GDM1 (cell line): ENCODE measurements at regions not wholly inside any gene's neighbourhood (a gene's known extent, or its start where the extent isn't known, plus 50 kb on each side); places are given as distances from the start of the nearest gene placed in this dataset.
"Not testable (repeated sequence)": the region's sequence is repeated elsewhere in the genome, so short reads cannot be mapped to it uniquely, and the experiment has no call there.

Experiments used
- DNase-seq: peaks from one replicate; lab custom pipeline; 2025; lab: John Stamatoyannopoulos, UW

DNA sequence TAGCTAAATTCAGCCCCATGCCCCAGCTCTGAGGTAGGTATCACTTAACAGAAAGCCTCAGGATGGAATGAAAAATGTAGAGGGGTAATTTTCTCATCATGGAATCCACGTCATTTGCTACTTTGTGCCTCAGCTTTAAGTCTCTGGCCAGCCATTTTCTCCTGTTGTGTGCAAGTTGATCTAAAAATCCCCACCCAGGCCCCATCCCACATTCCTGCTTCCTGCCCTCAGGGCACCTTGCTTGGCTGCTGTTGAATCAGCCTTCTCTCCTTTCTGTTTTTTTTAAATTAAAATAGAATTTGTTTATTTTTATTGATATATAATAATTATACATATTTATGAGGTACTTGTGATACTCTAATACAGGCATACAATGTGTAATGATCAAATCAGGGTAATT lies 179.9 kb upstream of the TSHZ3 start:
- no peak for DNase-seq

DNA sequence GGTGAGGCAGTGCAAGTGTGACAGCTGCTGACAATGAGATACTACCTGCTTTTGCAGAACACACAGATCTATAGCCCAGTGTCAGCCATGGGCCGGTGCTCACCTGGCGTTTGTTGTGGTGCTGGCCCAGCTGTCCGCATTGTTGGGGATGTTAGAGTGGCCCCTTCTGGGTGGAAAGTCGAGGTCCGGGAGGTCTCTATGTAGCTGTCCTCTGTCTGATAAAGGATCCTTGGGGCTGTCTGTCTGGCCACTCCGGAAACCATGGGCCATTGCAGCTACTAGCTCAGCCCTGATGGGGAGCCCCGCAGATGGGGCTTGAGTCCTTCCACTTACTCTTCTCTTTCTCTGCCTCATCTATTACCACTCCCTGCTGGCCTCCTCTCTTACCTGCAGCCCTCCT lies 181.5 kb upstream of the TSHZ3 start:
- DNase-seq: no peak

DNA sequence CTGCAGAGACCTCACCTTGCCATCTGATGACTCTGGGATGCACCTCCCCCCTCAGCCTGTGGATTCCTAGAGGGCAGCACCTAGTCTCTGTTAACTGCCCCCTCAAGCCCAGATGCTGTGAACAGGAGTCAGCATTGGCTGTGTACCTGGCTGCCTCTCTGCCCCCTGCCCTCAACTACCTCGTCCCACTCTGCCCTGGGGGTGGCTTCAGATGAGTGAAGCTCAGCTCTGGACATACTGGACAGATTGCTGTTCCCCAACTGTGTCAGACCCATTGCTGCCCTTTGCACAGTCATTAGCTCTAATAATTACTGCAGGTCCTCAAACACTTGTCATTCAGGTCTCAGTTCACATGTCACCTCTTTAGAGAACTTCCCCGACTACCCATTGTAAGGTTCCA lies 182.1 kb upstream of the TSHZ3 start:
- DNase-seq: no peak

DNA sequence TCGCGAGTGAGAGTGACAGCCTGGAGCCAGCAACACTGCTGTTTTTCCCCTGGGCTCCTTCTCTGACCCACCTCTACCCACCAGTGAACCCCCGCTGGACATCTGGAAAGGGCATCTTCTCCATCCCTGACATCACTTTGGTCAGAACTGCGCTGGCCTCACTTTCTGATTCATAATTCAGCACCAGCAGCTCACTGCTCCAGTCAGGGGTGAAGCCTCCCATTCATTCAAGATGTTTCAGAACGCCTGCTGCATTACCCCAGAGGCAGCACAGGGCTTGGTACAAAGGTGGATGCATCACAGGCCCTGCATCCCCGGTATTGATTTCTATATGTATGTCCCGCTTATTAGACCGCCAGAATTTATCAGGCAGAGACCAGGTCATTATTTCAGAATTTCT lies 182.8 kb upstream of the TSHZ3 start:
- DNase-seq: no peak

DNA sequence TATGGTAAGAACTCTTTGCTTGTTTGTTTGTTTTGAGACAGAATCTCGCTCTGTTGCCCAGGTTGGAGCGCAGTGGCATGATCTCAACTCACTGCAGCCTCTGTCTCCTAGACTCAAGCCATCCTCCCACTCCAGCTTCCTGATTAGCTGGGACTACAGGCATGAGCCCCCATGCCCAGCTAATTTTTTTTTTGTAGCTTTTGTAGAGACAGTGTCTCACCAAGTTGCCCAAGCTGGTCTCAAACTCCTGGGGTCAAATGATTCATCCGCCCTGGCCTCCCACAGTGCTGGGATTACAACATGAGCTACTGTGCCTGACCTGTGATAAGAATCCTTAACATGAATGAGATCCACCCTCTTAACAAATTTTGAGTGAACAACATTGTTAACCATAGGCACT lies 183.9 kb upstream of the TSHZ3 start:
- DNase-seq: no peak

DNA sequence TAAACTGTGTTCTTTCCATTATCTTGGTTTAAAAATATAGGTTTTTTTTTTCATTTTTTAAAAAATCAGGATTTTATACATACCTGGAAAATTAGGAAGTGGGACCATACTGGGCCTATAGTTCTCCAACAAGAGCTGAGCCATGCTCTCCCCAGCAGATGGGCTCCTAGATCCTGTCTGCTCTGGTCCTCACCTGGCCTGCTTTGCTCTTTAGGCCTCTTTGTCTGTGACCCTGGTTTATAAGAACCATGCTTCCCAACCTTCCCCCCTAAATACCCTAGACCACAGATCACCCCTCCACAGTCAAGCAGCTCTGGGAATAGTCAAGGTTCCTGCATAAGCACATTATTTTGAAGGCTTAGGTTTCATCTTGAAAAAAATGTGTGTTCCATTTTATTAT lies 185.0 kb upstream of the TSHZ3 start:
- no peak for DNase-seq

DNA sequence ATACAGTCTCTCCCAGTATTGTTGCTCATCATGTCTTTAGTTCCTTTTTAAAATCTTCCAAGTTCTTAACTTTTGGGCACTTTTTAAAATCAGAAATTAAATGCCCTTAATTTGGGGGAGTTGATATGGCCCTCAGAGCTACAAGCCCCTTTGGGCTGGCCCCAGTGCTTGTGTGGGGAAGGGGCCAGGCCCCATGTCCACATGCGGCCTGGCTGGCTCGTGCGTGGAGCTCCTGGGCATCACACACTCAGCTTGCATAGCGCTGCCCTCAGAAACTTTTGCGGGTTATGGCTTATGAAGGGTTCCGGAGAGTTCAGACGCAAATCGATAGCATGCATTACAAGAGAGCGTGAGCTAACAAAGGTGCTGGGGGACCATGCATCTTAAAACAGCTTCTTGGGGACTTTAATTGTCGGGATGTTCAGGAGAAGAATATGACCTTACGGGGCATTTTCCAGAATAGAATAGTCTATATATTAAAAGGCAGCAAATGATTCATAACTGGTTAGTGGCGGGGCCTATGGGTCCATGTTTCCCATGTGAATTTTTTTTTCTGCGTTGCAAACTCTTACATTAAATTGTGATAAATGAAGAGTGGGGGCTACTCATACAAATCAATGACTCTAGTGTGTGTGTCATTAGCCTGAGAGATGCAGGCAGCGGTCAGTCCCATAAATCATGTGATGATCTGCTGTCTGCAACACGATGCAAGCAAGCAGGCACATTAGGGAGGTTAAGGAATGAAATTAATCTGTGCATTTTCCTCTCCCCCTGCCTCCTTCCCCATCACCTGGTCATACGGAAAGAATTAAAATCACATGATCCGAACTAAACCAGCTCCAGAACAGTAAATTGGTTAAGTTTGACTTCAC lies 185.8 kb upstream of the TSHZ3 start:
- no peak for DNase-seq

DNA sequence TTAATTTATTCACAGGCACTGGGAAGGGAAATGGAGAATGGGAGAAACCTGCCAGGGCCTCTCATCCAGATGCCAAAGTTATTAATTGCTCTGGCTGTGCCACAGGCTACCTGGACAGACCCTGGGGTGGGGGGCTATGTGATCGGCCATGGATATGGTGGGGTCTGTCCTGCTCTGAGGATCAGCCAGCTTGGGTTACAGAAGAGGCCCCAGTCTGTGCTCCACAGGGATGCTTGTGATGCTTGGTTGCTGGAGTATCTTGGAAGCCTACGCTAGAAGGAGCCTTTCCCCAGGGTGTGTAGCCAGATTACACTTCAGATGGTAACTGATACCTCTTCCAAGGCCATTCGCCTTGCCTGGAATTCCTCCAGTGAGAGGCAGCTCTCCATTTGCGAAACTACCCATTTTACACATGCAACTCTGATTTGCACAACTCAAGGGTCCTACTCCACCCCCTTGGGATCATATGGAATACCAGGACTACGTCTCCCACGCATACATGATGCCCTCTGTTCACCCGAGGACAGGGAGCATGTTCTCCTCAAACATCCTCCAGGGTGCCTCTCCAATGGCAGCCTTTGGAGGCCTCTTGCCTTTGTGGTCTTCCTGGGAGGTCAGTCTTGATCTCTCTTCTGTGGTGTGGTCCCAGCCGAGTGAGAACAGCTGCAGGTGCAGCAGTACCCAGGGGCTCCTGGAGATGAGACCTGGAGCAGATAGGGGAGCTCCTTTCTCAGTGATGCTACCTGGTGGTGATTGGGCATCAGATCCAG lies 186.6 kb upstream of the TSHZ3 start:
- DNase-seq: no peak

DNA sequence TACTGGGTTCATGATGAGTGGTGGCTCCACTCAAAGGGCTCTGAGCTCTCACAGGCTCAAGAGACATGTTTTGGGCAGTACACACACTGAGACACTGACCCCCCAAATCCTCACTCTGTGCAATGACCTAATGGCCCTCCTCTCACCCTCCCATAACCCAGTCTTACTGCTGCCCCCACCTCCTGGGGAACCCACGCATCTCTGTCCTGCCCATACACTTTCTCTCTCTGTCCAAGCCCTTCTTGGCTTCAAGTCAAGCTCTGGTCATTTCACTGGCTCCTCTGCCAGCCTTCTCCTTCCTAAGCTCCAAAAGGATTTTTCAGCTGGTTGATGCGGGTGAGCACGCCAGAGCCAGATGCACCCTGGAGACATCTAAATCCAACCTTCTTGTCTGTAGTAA lies 187.9 kb upstream of the TSHZ3 start:
- no peak for DNase-seq

DNA sequence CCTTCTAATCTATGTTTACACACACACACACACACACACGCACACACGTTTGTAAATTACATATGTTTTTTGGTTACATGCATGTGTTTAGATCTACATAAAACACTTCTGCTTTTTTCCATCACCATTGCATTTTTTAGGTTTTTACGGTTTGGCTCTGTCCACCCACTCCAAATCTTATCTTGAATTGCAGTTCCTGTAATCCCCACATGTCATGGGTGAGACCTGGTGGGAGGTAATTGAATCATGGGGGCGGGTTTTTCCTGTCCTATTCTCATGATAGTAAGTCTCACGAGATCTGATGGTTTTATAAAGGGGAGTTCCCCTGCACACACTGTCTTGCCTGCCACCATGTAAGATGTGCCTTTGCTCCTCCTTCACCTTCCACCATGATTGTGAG lies 188.7 kb upstream of the TSHZ3 start:
- DNase-seq: not testable (repeated sequence)

DNA sequence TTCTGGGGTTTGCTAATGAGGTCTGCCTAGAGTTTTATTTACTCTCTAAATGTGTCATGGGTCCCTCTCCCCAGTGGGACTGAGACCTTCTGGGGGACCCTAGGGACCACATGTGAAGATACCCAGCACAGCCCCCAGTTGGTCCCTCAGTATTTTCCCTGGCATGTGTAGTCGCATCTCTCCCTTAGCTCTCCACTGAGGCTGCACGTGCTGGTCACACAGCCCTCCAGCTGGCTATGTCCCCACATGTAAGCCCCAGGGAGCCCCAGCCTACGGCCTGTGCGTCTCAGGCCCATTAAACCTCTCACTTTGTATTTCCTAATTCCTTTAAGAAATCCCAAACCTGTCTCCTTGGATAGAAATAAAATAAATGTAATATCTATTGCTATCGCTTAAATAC lies 189.6 kb upstream of the TSHZ3 start:
- DNase-seq: no peak

DNA sequence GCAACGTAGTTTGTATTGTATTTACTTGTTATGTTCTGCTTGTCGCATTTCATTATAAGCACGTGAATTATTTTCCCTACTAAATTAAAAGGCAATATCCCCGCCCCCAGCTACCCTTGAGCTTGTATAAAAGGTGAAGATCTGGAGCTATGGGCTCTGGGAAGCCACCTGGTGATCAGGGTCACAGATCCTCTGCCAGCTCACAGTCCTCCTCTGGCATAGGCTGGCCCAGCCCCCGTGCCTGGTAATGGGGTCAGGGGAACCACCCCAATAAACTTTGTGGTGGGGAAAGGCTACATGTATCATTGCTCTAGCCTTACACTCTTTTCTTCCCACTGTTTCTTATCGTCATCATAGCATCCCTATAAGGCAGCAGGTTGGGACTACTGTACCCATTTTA lies 190.2 kb upstream of the TSHZ3 start:
- no peak for DNase-seq

DNA sequence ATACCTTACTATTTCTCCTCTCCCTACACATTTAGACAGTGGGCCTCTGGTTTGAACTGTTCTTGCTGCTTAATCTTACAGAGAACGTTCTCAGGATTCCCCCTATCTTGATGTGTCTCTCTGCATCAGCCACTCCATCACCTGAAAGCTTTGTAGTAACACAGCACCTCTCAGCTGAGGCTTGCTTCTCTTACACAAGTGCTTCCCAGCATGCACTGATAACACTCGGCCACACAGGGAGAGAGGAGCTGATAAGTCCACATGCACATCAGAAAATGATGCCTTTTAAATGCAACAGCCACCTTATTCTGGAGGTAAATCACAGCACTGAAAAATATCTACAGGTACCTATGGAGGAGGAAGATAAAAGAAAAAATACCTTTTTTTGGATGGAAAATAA lies 192.2 kb upstream of the TSHZ3 start:
- no peak for DNase-seq

DNA sequence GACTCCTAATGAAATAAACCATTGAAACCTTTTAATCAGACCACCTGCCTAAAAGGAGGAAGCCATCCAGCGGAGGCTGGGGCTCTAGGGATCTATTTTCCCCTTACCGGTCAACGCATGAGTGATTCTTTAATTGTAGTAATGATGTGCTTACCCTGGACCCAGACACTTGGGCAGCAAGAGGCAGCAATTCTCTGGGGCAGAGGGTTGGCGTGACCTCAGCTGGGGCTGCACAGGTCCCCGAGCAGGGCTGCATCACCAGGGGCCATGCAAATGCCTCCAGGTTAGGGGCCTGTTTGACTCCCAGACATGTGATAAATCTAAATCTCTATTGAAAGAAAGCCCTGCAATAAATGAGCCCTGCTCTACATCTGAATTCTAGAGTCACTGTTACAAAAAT lies 194.2 kb upstream of the TSHZ3 start:
- DNase-seq: no peak

DNA sequence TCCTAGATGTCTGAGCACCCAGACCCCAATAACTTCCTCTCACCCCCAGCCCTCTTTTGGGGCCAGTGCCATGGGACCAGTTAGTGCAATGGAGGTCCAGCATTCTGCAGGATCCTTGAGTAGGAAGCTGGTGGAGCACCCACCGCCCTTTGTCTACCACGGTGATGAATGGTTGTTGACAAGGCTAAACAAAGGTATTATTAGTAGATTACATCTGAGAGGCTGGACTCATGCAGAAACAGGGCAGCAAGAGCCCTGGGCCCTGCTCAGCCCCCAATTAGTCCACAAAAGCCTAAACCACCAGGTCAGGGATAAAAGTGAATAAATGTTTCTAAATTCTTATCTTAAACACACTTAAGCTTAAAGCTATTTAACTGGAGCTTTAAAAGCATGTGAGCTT lies 196.5 kb upstream of the TSHZ3 start:
- no peak for DNase-seq

DNA sequence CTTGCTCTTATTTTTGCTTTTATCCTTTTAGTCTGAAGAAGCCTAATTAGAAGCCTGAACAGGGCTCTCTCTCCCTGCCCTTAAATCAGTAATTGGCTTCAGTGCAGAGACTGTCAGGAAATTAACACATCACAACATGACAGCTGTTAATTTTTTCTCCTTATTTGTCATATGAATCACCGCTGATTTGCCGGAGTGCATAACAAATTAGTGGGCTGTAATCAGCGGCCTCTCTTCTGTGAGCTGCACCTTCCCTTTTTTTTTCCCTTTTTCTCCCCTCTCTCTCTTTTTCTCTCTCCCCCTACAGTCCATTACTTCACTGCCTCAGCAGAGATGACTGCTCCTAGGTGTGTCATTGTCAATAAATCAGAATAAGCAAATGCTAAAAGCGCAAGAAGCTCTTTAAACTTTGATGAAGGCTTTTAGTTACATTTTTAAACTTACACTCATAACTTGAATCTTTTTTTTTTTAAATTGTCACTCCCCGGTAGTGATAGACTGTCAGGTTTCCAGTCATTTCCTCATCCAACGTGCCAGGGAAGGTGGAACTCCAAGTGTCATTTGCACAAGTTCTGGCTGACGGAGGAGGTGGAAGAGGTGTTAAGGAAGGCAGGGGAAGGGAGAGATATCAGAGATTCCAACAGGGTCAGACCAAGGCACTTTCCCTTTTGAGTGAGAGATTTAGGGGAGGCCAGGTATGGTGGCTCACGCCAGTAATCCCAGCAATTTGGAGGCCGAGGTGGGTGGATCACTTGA lies 197.1 kb upstream of the TSHZ3 start:
- no peak for DNase-seq

DNA sequence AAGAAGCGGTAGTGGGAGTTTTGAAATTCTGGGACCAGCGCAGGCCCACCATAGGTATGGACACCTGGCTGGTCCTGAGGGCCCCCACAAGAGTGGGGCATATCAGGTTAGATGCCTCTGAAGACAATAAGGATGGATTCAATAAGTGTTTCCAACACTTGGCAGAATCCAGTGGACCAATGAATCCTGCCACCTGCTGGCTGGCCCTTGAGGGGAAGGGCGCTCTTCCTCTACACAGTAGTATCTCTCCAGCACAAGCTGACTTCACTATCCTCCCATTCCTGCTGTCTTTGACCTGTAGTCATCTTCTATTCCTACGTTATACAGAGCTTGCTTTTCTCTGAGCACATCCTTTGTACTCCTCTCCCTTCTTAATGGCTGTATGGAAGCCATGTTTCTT lies 199.7 kb upstream of the TSHZ3 start:
- DNase-seq: no peak

DNA sequence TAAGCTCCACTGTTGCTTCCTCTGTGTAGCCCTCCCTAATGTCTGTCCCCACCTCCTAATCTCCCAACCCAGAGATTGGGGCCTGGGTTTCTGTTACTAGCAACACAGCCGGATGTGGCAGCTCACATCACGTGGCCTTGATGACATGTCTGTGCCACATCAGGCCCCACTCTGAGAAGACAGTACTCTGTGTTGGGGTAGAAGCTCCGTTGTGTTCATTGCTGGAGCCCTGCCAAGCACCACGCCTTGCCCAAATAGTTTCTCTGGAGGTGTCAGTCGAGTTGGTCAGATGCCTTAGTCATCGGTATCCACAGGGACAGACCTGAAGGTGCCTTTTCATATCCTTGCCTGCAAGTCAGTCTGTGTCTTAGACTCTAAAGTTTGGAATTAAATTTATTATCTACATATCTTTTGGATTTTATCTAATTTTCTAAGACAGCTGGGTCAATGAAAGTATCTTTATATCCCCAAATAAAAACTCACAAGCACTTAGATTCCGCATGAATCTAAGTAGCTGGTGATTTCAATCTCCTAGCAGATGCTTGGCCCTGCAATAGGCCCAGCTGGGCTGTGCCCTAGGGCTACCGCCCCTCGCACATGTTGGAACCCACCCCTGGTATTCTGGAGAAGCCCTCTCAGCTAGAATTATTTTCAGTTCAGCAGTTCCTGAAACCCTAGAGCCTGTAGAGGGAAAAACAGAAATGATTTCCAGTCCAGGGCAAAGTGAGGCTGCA lies 204.0 kb upstream of the TSHZ3 start:
- DNase-seq: no peak

DNA sequence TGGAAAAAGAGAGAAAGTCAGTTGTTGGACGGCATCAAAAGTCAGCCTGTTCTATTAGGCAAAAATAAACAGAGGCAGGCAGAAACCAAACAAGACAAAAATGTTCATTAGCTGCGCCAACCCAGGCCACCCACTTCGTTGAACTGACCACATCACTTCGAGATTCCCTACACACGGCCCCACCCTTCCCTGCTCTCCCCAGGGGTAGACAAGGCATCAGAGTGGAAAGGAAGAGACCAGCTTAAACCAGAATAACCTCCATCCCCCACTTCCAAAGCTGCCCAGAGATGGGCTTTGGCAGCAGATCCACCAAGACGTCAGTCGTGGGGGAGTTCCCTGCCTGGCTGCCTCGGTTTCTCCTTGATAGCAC lies 204.6 kb upstream of the TSHZ3 start:
- DNase-seq: no peak

DNA sequence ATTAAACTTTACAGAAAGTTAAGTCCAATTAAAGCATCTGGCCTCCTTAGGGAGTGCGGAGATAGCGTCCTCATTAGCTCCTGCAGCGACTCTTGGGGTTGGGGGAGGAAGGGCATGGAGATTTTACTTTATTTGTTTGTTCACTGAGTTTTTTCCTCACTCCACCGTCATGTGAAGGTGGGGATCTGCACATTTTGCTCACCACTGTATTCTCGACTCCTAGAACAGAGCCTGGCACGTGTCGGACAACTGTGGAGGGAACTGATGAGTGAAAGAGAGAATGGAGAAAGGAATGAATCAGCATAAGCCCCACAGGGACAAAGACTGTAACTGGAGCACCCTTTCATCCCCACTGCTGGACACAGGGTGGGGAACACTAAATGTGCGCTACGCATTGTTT lies 205.1 kb upstream of the TSHZ3 start:
- no peak for DNase-seq

DNA sequence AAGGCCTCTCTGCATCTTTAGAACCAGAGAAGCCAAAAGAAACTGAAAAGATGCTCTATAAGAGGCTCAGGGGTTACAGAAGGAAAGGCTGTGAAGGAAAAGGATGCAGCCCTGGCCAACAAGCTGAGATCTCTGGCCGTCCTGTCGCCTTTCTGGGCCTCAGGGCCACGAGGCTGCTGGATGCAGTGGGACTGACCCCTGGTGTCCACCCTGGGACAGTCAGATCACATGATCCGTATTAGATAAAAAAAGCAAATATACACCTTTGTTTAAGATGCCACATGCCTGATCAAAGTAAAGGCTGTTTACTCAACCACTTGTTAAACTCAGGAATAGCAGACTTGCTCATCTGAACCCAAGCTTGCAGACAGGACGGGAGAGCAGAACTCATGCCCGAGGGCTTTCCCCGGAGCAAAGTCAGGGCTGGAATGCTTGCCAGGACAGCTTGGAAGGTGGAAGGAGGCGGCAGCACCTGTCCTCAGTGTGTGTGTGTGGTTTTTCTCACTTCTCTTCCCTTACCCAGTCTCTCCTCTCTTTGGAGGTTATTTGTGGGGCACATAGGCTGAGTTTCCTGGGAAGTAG lies 206.5 kb upstream of the TSHZ3 start:
- DNase-seq: no peak

DNA sequence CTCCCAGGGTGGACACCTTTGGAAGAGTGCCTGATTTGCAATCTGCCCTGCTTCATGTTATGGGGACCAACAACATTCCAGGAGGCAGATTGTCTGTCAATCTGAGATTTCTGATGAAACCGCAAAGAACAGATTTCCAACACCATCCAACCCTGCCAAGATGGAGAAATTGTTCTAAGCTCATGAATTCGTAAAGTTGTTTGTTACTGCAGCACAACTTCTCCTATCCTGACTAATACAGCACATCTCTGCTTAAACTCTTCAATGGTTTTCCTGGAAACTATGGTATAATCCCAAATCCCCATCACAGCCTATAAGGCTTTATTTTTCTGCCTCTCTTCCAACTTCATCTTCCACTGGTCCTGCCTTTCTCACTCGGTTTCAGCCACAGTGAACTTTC lies 210.3 kb upstream of the TSHZ3 start:
- DNase-seq: no peak
